ENCODE measurements at regions not wholly inside any gene's neighbourhood (a gene's known extent, or its start where the extent isn't known, plus 50 kb on each side); places are given as distances from the start of the nearest gene placed in this dataset.

GRCh38 chr13:79626924-79627323 lies 146.0 kb downstream of the NDFIP2 start:
- DNase-seq, result no peak
- Mint-ChIP-seq H3K4me3 (no peak overlapping the region), H3K4me1 (ENCODE audit: low read depth) (peaks cover 22% of the 10 kb centered on the region), H3K27me3 (ENCODE audit: insufficient read depth) (peaks cover 2% of the 10 kb centered on the region; the same call in 1 of the 2 replicates), H3K27ac (no peak overlapping the region), H3K9me3 (no peaks in the 10 kb centered on the region), H3K36me3 (ENCODE audit: low read depth) (no peaks in the 10 kb centered on the region)
- TF ChIP-seq, protein P1, sequence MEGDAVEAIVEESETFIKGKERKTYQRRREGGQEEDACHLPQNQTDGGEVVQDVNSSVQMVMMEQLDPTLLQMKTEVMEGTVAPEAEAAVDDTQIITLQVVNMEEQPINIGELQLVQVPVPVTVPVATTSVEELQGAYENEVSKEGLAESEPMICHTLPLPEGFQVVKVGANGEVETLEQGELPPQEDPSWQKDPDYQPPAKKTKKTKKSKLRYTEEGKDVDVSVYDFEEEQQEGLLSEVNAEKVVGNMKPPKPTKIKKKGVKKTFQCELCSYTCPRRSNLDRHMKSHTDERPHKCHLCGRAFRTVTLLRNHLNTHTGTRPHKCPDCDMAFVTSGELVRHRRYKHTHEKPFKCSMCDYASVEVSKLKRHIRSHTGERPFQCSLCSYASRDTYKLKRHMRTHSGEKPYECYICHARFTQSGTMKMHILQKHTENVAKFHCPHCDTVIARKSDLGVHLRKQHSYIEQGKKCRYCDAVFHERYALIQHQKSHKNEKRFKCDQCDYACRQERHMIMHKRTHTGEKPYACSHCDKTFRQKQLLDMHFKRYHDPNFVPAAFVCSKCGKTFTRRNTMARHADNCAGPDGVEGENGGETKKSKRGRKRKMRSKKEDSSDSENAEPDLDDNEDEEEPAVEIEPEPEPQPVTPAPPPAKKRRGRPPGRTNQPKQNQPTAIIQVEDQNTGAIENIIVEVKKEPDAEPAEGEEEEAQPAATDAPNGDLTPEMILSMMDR (IDR thresholded peaks at IDR 0.05), result no peak

GRCh38 chr13:79625517-79625916 lies 144.6 kb downstream of the NDFIP2 start:
- no peaks in the 10 kb centered on the region for H3K9me3 Mint-ChIP-seq
- H3K27me3 Mint-ChIP-seq (ENCODE audit: insufficient read depth), result peaks cover 7% of the 10 kb centered on the region; the same call in 1 of the 2 replicates
- H3K36me3 Mint-ChIP-seq (ENCODE audit: low read depth), result no peaks in the 10 kb centered on the region
- TF ChIP-seq, protein P1 (IDR thresholded peaks at IDR 0.05), result no peak
- H3K27ac Mint-ChIP-seq, result no peak overlapping the region
- H3K4me1 Mint-ChIP-seq (ENCODE audit: low read depth), result peaks cover 10% of the 10 kb centered on the region
- no peak overlapping the region for H3K4me3 Mint-ChIP-seq
- DNase-seq, result no peak

GRCh38 chr13:79621902-79622301 lies 140.9 kb downstream of the NDFIP2 start:
- no peak for DNase-seq
- Mint-ChIP-seq H3K27ac (no peak overlapping the region), H3K9me3 (no peaks in the 10 kb centered on the region), H3K4me1 (ENCODE audit: low read depth) (no peaks in the 10 kb centered on the region), H3K4me3 (no peak overlapping the region), H3K27me3 (ENCODE audit: insufficient read depth) (peaks cover 8% of the 10 kb centered on the region; the same call in 1 of the 2 replicates), H3K36me3 (ENCODE audit: low read depth) (no peaks in the 10 kb centered on the region)
- TF ChIP-seq, protein P1 (IDR thresholded peaks at IDR 0.05), result no peak

DNA sequence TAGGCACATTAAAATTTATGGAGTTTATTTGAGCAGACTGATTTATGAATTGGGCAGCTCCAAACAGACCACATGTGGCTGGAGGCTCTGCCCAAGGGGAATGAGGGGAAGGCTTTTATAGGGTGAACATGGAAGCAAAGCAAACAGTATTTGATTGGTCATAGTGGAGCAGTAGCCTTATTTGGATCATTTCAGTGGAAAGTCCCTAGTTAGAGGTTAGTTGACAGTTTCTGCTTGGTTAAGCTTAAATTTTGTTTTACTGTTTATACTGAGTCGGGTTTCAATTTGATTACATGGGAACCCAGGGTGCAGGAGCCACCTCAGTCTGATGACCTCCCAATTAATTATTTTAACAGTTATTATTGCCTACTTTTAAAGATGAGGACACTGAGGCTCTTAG lies 140.5 kb downstream of the NDFIP2 start:
- Mint-ChIP-seq H3K4me1 (ENCODE audit: low read depth) (no peaks in the 10 kb centered on the region), H3K27me3 (ENCODE audit: insufficient read depth) (peaks cover 8% of the 10 kb centered on the region; the same call in 1 of the 2 replicates), H3K27ac (no peak overlapping the region), H3K36me3 (ENCODE audit: low read depth) (no peaks in the 10 kb centered on the region), H3K4me3 (no peak overlapping the region), H3K9me3 (no peaks in the 10 kb centered on the region)
- no peak for DNase-seq
- TF ChIP-seq, protein P1 (IDR thresholded peaks at IDR 0.05), result no peak

DNA sequence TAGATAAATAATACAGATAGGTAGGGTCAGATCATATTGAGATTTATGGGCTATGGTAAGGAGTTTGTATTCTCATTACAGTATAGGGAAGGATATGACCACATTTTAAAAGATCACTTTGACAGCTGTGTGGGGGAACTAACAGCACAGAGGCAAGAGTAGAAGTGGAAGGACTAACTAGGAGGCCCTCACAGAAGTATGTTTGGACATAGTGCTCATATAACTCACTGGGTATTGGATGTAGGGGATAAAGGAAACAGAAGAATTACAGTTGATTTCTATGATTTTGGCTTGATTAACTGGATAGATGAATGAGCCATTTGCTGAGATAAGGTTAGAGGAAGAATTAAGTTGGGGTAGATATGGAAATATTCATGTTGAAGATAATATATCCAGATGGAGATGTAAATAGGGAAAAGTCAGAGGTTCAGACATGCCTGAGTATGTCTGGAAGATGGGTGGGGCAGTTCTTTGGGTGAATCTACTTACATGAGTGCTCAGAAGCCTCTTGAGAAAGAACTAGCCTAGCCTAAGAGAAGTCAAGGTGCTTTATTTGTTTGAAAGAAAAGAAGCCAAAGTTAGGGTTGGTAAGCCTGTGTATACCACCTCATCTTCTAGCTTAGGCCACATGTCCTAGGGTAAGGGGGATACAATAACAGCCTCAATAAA lies 133.4 kb downstream of the NDFIP2 start:
- Mint-ChIP-seq H3K27ac (no peak overlapping the region), H3K36me3 (ENCODE audit: low read depth) (no peaks in the 10 kb centered on the region), H3K9me3 (peaks cover 7% of the 10 kb centered on the region; the same call in 1 of the 2 replicates), H3K27me3 (ENCODE audit: insufficient read depth) (no peaks in the 10 kb centered on the region), H3K4me3 (no peak overlapping the region), H3K4me1 (ENCODE audit: low read depth) (no peaks in the 10 kb centered on the region)
- TF ChIP-seq, protein P1 (IDR thresholded peaks at IDR 0.05), result no peak
- no peak for DNase-seq

All from HFFc6 (cell line).